ENCODE measurements at regions not wholly inside any gene's neighbourhood (a gene's known extent, or its start where the extent isn't known, plus 50 kb on each side); places are given as distances from the start of the nearest gene placed in this dataset.
"Not testable (repeated sequence)": the region's sequence is repeated elsewhere in the genome, so short reads cannot be mapped to it uniquely, and the experiment has no call there.

- DNase-seq = no peak
Observed at GRCh38 chr7:54901840-54902239, 117.0 kb upstream of the EGFR start.

- DNase-seq = no peak
Observed at GRCh38 chr7:54904130-54904529, 114.7 kb upstream of the EGFR start.

- DNase-seq = no peak
Observed at GRCh38 chr7:54904986-54905385, 113.8 kb upstream of the EGFR start.

- no peak for DNase-seq
Observed at GRCh38 chr7:54906963-54907362, 111.9 kb upstream of the EGFR start.

- DNase-seq = no peak
Observed at GRCh38 chr7:54907981-54908380, 110.8 kb upstream of the EGFR start.

GRCh38 chr7:54908760-54909438 is 109.9 kb upstream of the EGFR start:
- DNase-seq = no peak

GRCh38 chr7:54915870-54916598 is 102.8 kb upstream of the EGFR start:
- no peak for DNase-seq

- no peak for DNase-seq
Observed at GRCh38 chr7:54917613-54918391, 101.0 kb upstream of the EGFR start.

GRCh38 chr7:54921116-54921515 is 97.7 kb upstream of the EGFR start:
- no peak for DNase-seq

GRCh38 chr7:54931532-54931931 is 87.3 kb upstream of the EGFR start:
- no peak for DNase-seq

GRCh38 chr7:54932818-54933543 is 85.8 kb upstream of the EGFR start:
- no peak for DNase-seq

- DNase-seq = no peak
Observed at GRCh38 chr7:54933643-54934042, 85.2 kb upstream of the EGFR start.

- no peak for DNase-seq
Observed at GRCh38 chr7:54940748-54941147, 78.1 kb upstream of the EGFR start.

GRCh38 chr7:54944179-54944578 is 74.6 kb upstream of the EGFR start:
- DNase-seq = no peak

- DNase-seq = no peak
Observed at GRCh38 chr7:54946271-54946670, 72.5 kb upstream of the EGFR start.

GRCh38 chr7:54946764-54947163 is 72.1 kb upstream of the EGFR start:
- no peak for DNase-seq

- no peak for DNase-seq
Observed at GRCh38 chr7:54947266-54947665, 71.6 kb upstream of the EGFR start.

- not testable (repeated sequence) for DNase-seq
Observed at GRCh38 chr7:54949514-54949913, 69.3 kb upstream of the EGFR start.

- no peak for DNase-seq
Observed at GRCh38 chr7:54955296-54955695, 63.5 kb upstream of the EGFR start.

GRCh38 chr7:54955696-54956420 is 63.0 kb upstream of the EGFR start:
- no peak for DNase-seq

GRCh38 chr7:54956865-54957264 is 62.0 kb upstream of the EGFR start:
- no peak for DNase-seq

GRCh38 chr7:54960517-54960916 is 58.3 kb upstream of the EGFR start:
- DNase-seq = no peak

- no peak for DNase-seq
Observed at GRCh38 chr7:54961391-54961790, 57.4 kb upstream of the EGFR start.

Data from activated CD4-positive, alpha-beta T cell treated with anti-CD3 and anti-CD28 coated beads, Interleukin-2, amount 50 U/mL, for 16 hours (primary cell).